ENCODE measurements at regions not wholly inside any gene's neighbourhood (a gene's known extent, or its start where the extent isn't known, plus 50 kb on each side); places are given as distances from the start of the nearest gene placed in this dataset.
"Not testable (repeated sequence)": the region's sequence is repeated elsewhere in the genome, so short reads cannot be mapped to it uniquely, and the experiment has no call there.

DNA sequence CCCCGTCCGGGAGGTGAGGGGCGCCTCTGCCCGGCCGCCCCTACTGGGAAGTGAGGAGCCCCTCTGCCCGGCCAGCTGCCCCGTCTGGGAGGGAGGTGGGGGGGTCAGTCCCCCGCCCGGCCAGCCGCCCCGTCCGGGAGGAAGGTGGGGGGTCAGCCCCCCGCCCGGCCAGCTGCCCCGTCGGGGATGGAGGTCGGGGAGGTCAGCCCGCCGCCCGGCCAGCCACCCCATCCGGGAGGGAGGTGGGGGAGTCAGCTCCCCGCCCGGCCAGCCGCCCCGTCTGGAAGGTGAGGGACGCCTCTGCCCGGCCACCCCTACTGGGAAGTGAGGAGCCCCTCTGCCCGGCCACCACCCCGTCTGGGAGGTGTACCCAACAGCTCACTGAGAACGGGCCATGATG is 175.3 kb upstream of the CRIM1 start:
- TF ChIP-seq, protein P1, sequence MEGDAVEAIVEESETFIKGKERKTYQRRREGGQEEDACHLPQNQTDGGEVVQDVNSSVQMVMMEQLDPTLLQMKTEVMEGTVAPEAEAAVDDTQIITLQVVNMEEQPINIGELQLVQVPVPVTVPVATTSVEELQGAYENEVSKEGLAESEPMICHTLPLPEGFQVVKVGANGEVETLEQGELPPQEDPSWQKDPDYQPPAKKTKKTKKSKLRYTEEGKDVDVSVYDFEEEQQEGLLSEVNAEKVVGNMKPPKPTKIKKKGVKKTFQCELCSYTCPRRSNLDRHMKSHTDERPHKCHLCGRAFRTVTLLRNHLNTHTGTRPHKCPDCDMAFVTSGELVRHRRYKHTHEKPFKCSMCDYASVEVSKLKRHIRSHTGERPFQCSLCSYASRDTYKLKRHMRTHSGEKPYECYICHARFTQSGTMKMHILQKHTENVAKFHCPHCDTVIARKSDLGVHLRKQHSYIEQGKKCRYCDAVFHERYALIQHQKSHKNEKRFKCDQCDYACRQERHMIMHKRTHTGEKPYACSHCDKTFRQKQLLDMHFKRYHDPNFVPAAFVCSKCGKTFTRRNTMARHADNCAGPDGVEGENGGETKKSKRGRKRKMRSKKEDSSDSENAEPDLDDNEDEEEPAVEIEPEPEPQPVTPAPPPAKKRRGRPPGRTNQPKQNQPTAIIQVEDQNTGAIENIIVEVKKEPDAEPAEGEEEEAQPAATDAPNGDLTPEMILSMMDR (conservative IDR thresholded peaks at IDR 0.05; ENCODE audit: low read depth, low read length), result not testable (repeated sequence)
- not testable (repeated sequence) for TF ChIP-seq EZH2 (IDR thresholded peaks at IDR 0.05; ENCODE audit: borderline replicate concordance, low read depth, low read length, poor library complexity, severe bottlenecking)
